Esophagus muscularis mucosa (tissue), 3 donors: ENCODE measurements at regions not wholly inside any gene's neighbourhood (a gene's known extent, or its start where the extent isn't known, plus 50 kb on each side); places are given as distances from the start of the nearest gene placed in this dataset.

ENCODE experiments used
- CTCF ChIP-seq, 3 experiments: fragments of 200-600 bp in 2 of 3; fragments of 450-650 bp in 1 of 3; sonication (generic) in 2 of 3; IDR thresholded peaks; one replicate each; pipeline ENCODE4 v1.5.1; 2017 to 2019; ENCODE audit warnings: antibody characterized with exemption in 3 of 3, mild to moderate bottlenecking in 2 of 3, moderate library complexity in 1 of 3
- POLR2AphosphoS5 ChIP-seq, 2 donors: sonication (generic); formaldehyde crosslinking; IDR thresholded peaks; one replicate each; pipeline ENCODE4 v1.6.1; 2017; ENCODE audit warnings: antibody characterized with exemption in 2 of 2

GRCh38 chr20:60206259-60206658 is 248.0 kb downstream of the CDH26 start:
- no peak for TF ChIP-seq CTCF (IDR thresholded peaks at IDR 0.05)
- TF ChIP-seq POLR2AphosphoS5 (IDR thresholded peaks at IDR 0.05), result no peak
